RCC 7860 (cell line): ENCODE measurements at regions not wholly inside any gene's neighbourhood (a gene's known extent, or its start where the extent isn't known, plus 50 kb on each side); places are given as distances from the start of the nearest gene placed in this dataset.

Experiments
- DNase-seq: peaks from one replicate; pipeline ENCODE4 v3.0.0-alpha.2; 2015; ENCODE audit warnings: low spot score
- FAIRE-seq: peaks from 2 replicates; lab custom pipeline; 2012; peaks lifted over from hg19 to GRCh38; lab: Jason Lieb, UNC

DNA sequence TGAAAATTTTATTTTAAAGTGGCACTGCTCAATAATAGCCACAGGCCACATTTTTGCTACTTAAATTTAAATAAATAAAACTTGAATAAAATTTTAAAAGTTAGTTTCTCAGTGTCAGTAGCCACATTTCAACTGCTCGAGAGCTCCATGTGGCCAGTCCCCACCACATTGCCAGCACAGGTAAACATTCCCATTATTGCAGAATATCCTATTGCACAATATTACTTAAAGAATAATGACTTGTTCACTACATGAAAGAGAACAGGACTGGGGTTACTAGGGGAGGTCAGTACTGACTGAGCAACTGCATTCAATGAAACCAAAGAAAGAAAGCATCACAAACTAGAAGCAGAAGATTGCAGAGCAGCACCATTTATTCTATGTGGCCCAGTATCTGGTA, 2201.6 kb upstream of the TENM3 start:
- DNase-seq (no peak), FAIRE-seq (no peak)

DNA sequence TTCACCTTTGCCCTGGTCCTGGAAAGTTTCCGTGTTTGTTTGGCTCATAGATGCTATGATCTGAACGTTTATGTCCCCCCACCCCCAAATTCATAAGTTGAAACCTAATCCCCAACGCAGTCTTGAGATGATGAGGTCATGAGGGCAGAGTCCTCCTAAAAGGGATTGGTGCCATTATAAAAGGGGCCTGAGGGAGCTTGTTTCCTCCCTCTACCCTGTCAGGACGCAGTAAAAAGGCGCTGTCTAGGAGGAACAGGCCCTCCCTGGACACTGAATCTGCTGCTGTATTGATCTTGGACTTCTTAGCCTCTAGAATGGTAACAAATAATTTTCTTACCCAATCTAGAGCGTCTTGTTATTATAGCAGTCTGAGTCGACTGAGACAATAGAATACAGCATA, 2190.6 kb upstream of the TENM3 start:
- DNase-seq: no peak
- no peak for FAIRE-seq

DNA sequence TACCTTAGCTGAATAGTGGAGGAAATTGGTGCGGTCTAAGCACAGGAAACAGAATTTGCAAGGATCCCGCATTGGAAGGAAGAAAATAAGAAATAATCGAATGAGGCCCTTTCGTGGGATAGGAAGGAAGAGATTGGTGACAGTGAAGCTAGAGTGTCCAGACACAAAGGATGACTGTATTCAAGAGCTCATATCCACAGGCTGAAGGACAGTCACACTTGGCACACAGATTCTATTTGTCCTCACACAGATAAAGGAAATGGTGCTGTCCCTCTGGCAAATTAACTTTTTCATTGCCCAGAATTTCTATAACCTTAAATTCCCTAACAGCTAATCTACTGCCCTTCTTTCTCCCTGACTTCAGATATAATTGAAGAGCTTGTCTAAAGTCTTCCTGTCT, 2188.9 kb upstream of the TENM3 start:
- FAIRE-seq (no peak), DNase-seq (no peak)

DNA sequence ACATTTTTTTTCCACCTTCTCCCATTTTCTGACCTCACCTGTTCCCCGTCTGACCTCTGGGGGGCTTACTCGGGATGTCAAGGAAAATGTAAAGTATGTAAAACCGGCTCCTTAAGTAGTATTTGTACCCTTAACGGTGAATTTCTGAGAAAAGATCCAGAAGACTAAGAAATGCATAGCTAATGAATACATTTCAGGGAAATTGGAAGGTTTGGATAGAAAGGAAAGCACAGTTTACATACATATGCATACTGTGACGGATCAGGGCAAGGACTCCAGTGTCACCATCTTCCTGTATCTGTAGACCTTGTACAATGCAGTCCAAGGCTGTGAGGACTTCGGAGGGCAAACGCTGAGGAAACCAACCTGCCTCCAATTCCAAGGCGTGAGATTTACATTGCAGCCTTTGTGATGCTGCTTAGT, 2185.9 kb upstream of the TENM3 start:
- FAIRE-seq: no peak
- DNase-seq: no peak

DNA sequence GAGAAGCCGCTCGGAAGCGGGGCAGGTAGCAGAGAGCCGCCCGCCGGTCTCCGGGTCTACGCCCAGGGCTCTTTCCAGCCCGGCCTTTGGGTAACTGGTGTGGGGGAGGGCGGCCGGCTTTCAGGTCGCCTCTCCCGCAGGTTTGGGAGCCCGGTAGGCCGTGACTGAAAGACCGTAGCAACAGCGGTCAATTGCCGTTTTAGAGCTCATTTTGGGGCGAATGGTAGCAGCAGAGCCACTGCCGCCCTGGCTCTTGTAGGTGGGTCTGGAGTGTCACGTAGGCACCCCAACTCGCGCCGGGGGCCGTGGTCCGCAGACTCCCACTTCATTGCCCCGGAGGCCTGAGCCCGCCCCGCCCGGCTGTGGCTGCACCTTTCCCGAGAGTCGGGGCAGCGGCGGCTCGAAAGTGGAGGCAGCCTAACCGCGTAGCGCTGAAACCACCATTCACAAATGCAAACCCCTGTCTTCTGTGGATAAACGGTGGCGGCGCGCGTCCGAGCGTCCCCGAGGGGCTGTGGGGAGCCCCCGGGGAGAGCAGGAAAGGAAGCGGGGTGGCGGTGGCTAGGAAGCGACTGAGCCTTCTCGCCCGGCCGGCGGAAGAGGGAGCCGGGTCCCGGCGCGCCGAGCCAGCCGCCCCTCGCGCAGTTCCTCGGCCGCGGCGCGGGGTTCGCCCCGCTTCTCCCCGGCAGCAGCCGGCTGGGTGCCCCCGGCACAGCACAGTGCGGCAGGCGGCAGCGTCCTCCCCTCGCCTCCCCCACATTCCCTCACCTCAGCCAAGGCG, 2185.1 kb upstream of the TENM3 start:
- DNase-seq (no peak), FAIRE-seq (no peak)

DNA sequence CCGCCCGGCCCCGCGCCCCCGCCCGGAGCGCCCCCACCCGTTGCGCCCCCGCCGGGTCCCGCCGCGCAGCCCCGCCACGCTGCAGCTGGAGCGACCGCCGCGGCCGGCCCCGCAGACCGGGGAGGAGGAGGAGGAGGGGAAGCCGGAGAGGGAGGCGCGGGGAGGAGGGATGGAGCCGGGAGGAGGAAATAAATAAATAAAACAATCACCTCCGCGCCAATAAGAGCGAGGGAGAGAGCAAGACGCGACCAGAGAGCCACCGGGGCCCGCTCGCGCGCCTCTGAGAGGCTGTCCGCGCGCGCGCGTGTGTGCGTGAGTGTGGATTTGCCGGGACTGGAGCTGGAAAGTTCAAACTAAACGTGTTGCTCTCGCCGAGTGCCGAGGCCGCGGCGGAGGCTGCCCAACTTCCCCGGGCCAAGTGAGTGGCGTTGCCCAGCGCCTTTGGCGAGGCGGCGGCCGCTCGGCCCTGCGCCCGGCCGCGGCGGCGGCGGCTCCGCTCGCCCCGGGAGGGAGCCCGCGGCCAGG, 2184.4 kb upstream of the TENM3 start:
- DNase-seq: no peak
- no peak for FAIRE-seq

DNA sequence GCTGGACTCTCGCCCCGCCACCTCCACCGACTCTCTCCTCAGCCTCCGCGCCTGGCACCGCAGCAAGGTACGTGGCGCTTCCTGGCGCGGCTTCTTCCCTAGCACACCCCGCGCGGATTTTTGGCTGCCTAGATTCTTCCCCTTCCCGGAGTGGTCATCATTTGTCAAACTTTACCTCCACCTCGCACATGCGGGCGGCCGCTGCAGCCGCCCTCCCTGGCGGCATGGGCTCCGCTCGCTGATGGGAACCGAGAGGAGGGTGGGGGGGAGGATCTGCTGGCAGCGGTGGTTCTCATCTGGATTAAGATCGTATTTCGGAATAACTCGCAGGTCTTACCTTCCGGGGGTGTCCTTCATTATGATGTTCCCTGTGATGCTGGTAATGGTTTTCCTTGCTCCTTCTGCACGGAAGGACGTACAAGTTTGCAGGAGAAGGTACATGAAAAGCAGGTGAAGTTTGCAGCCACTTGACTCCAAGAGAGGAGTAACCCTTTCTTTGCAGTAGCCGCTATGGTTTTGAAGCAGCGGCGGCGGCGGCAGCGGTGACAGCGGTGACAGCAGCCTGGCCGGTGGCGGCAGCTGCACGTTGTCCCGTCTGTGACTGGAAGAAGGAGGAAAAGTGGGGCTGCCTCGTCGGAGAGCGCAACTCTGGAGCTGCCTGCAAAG, 2183.9 kb upstream of the TENM3 start:
- no peak for FAIRE-seq
- DNase-seq: no peak

GRCh38 chr4:180060159-180060889, 2182.9 kb upstream of the TENM3 start:
- no peak for FAIRE-seq
- no peak for DNase-seq

DNA sequence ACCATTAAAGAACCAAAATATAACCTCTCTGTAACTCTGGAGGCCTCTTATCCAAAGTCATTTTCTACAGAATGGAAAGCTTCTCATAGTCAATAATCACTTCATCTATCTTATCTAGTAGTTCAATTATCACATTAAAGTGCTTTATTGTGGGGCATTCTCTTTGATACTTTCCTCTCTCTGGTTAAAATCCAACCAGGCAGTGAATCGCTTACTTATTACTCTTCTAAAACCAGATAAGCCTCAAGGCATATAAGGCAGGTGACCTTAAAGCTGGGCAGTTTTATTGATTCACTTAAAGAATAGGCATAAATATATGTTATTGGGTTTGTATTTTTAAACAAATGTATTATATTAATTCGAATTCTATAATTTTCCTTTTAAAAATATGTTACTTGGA, 2162.1 kb upstream of the TENM3 start:
- FAIRE-seq: no peak
- DNase-seq: no peak

DNA sequence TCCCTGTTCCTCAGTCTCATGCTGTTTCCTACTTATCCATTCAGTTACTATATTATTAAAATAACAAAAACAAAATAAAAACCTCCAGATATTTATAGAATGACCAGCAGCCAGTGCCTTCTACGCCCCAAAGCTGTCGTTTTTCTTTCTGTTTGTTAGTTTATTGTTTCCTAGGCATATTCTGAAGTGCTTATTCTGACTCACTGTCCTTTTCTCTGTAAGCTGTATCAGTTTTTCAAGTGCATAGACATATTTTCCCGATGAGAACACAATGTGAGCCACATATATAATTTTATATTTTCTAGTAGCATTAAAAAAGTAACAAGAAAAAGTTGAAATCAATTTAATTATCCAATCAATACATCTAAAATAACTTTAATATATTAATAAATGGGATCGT, 2158.6 kb upstream of the TENM3 start:
- DNase-seq (no peak), FAIRE-seq (no peak)

- no peak for FAIRE-seq
- no peak for DNase-seq
Observed at GRCh38 chr4:180086480-180087190, 2156.6 kb upstream of the TENM3 start.

- no peak for DNase-seq
- no peak for FAIRE-seq
Observed at GRCh38 chr4:180098586-180098985, 2144.6 kb upstream of the TENM3 start.

GRCh38 chr4:180099957-180100356, 2143.2 kb upstream of the TENM3 start:
- no peak for FAIRE-seq
- DNase-seq: no peak

DNA sequence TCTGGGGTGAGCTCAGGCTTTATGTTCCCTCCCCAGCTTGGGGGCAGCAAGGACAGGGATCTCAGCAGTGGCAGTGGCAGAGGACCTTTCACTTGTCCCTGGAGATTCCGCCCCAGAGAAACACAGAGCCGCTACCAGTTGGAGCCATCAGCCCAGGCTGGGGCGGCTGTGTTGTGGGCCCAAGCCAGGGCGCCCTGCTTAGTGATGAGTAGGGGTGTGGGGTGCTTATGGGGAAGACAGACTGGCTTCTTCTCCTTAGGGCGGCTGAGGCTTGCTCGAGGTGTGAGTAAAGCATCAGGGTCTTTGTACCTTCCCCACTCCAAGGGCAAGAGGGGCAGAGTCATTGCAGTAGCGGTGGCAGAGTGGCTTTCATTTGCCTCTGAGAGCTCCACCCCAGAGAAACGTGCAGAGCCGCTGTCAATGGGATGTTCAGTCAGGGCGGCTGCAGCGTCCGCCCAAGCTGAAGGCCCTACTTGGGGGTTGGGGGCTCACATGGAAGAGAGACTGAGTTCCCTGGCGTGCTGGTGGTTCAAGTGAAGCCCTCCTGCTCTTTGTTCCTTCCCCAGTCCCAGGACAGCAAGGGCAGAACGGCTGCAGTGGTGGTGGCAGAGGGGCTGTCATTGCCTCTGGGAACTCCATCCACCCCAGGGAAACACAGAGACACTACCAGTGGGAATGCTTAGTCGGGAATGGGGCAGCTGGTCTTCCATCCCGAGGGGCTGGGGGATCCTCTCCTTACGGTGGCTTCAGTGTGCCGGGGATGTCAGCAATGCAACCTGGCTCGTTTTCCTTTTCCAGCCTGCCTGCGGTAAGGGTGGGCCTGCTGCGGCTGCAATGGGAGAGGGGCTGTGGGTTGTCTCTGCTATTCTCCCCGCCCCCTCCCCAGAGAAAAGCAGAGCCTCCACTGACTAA, 2142.5 kb upstream of the TENM3 start:
- FAIRE-seq (no peak), DNase-seq (no peak)

DNA sequence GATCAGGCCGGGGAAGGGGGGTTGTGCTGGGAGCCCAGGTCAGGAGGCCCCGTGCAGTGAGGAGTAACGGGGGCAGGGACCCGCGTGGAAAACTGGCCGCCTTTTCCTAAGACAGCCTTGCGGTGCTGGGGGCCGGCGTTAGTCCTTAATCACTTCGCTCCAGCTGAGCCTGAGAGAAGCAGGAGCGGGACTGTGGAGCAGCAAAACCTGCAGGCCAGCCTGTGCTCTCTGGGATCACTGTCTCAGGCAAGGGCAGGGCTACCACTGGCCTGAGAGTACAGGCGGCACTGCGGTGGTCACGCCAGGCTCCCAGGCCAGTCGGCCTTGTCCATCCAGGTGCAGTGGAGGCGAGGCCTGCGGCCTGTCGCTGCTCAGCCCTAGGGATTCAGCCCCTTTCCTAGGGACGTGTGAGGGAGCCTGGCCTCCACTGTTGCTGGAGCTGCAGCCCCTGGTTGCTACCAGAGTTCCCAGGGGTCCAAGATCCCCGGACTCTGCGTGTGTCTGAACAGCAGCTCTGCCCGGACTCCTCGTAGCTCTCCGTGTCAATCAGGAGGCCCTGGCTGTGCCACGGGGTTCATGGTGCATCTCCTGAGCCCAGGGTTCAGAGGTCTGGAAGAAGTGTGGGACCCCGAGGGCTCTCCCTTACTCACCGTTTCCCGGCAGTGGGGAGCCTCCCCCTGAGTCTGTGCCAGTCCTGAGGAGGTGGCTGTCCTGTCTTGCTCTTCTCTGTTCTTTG, 2141.7 kb upstream of the TENM3 start:
- FAIRE-seq (no peak), DNase-seq (no peak)

DNA sequence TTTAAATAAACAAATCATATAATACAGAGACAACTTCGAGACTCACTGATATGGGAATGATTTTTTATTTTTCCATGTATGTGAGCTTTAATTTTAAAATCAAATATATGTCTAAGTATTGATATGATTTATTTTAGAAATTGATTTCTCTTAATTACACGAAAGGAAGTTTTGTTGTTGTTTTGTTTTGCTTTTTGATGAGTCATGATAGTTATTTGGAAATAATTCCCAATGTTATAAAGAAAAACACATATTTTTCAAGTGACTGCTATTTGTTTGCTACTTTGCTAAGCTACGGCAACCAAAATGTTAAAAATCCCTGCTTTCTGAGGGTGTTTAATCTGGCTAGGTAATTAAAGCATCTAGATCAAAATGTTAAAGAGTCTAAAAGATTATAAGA, 2139.4 kb upstream of the TENM3 start:
- DNase-seq (no peak), FAIRE-seq (no peak)

GRCh38 chr4:180105362-180105761, 2137.8 kb upstream of the TENM3 start:
- FAIRE-seq (no peak), DNase-seq (no peak)

GRCh38 chr4:180106122-180106521, 2137.1 kb upstream of the TENM3 start:
- FAIRE-seq (no peak), DNase-seq (no peak)

DNA sequence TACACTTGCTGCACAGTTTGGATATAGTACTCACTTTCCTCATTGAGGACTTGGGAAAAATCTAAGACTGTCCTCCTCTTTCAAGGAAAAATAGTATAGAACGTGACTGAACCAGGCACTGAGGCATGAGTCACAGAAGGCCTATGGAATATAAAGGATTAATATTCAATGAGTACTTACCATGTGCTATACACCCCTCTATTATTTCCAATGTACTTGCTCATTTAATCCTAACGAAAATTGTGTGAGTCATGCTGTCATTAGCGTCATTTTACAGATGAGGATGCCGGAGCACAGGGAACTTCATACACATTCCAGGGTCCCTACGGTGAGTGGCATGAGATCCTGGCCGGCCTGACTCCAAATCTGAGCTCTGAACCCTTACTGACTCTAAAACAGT, 2136.2 kb upstream of the TENM3 start:
- no peak for FAIRE-seq
- no peak for DNase-seq
